DMS153 treated with DMSO at 0.1 percent for 48 hours (cell line): ENCODE measurements at regions not wholly inside any gene's neighbourhood (a gene's known extent, or its start where the extent isn't known, plus 50 kb on each side); places are given as distances from the start of the nearest gene placed in this dataset.

Source experiments
- DNase-seq: peaks from one replicate; lab custom pipeline; 2025; ENCODE audit not compliant: unreplicated experiment; lab: John Stamatoyannopoulos, UW

GRCh38 chr18:59758837-59759236 is 61.6 kb upstream of the CCBE1 start:
- no peak for DNase-seq

DNA sequence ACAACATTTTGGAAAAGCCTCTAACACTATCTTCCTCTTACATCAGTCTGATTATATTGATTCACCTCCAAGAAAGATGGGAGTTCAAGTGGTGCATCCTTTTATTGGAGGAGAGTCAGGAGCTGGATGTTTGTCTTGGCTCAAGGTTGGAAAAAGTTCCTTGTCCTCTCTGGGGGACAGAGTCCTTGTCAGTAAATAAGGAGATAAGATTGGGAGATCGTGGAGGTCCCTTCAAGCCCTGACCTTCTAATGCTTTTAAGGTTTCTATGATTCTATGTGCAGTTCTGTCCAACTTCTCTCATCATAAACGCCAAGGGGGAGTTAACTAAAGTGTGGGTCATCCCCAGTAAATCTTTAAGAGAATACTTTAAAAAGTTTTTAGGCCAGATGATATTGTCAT is 60.9 kb upstream of the CCBE1 start:
- no peak for DNase-seq

- no peak for DNase-seq
Measured at GRCh38 chr18:59752666-59753065, 55.4 kb upstream of the CCBE1 start.

DNA sequence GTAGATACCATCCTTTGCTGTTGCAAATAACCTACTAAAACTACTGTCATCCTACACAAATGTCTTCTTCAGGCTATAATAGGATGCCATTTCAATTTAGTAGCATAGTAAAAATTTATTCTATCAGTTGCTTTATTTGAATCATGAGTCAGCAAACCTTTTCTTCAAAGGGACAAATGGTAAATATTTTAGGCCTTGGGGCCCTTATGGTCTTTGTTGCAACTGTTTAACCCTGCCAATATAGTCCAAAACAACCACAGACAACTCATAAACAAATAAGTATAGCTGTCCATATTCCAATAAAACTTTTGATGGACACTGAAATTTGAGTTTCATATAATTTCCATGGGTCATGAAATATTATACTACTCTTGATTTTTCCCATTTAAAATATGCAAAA is 54.0 kb upstream of the CCBE1 start:
- no peak for DNase-seq

DNA sequence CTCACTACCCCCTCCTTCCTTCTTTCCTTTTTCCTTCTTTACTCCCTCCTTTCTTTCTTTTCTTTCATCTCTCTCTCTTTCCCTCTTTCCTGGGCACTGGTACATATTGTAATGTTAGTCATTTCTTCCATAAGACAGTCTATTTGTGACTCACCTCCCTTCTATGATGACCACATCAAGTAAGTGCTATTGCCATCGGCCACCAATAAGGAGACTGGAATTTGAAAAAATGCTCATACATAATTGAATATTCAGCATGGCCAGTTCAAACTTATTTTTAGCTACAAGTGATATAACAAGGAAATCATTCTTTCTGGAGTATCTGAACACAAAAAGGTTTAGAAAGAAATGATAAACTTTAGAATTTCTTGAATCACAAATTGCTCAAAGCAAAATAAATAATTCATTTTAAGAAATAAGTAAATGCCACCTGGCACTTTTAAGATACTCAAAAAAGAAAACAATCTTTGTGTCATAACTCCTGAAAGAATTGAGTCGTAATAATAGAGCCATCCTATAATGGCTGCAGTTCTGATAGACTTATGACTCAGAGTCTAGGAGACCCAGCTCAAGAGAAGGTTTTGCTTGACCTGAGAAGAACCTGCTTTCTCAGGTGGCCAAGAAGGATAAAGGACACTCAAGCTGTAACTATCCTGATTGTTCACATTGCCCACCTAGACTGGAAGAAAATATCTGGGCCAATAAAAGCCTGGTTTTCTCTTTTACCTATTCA is 51.6 kb upstream of the CCBE1 start:
- no peak for DNase-seq
